Spleen (tissue), 11 donors: ENCODE measurements at regions not wholly inside any gene's neighbourhood (a gene's known extent, or its start where the extent isn't known, plus 50 kb on each side); places are given as distances from the start of the nearest gene placed in this dataset.
"Not testable (repeated sequence)": the region's sequence is repeated elsewhere in the genome, so short reads cannot be mapped to it uniquely, and the experiment has no call there.

Source experiments
- DNase-seq: peaks from one replicate; pipeline ENCODE4 v3.0.0-alpha.2; 2020
- H3K27ac ChIP-seq, 8 donors: fragments of 200-600 bp; sonication (generic) in 7 of 8; 1 replicate in 4 of 8; 2 replicates in 4 of 8; pipeline versions ENCODE4 v1.5.0 to v1.8.0; 2016 to 2021; ENCODE audit warnings: inconsistent platforms in 4 of 8, mild to moderate bottlenecking in 4 of 8, moderate library complexity in 1 of 8
- H3K27me3 ChIP-seq, 7 donors: fragments of 200-600 bp; sonication (generic) in 6 of 7; replicated peaks in 1 of 7; 1 replicate in 4 of 7; 2 replicates in 3 of 7; pipeline versions ENCODE4 v1.5.0 to v1.8.0; 2016 to 2021; ENCODE audit warnings: inconsistent platforms in 3 of 7, mild to moderate bottlenecking in 1 of 7
- H3K36me3 ChIP-seq, 6 donors: fragments of 200-600 bp; sonication (generic) in 5 of 6; 1 replicate in 4 of 6; 2 replicates in 2 of 6; pipeline versions ENCODE4 v1.5.0 to v1.8.0; 2016 to 2021; ENCODE audit warnings: inconsistent platforms in 2 of 6
- H3K4me1 ChIP-seq, 6 donors: fragments of 200-600 bp; sonication (generic) in 5 of 6; 1 replicate in 3 of 6; 2 replicates in 3 of 6; pipeline versions ENCODE4 v1.5.0 to v1.8.0; 2016 to 2021; ENCODE audit warnings: inconsistent platforms in 3 of 6
- H3K4me3 ChIP-seq, 8 donors: fragments of 200-600 bp; sonication (generic) in 7 of 8; 1 replicate in 4 of 8; 2 replicates in 4 of 8; pipeline versions ENCODE4 v1.5.0 to v1.8.0; 2016 to 2021; ENCODE audit warnings: inconsistent platforms in 4 of 8, mild to moderate bottlenecking in 4 of 8, moderate library complexity in 2 of 8
- H3K9me3 ChIP-seq, 8 donors: fragments of 200-600 bp; sonication (generic) in 7 of 8; 1 replicate in 4 of 8; 2 replicates in 4 of 8; pipeline versions ENCODE4 v1.5.0 to v1.8.0; 2016 to 2021; ENCODE audit warnings: inconsistent platforms in 4 of 8
- POLR2A ChIP-seq, 3 donors: fragments of 450-650 bp; IDR thresholded peaks; one replicate each; pipeline ENCODE4 v1.5.1; 2017; ENCODE audit warnings: antibody characterized with exemption in 3 of 3, mild to moderate bottlenecking in 1 of 3
- POLR2AphosphoS5 ChIP-seq, 3 donors: sonication (generic); formaldehyde crosslinking; IDR thresholded peaks; one replicate each; pipeline ENCODE4 v1.5.1; 2017; ENCODE audit warnings: antibody characterized with exemption in 3 of 3
- WGBS, 5 donors: extraction: QIAGEN DNeasy Blood & Tissue Kit in 3 of 5; methylation state at CpG; one replicate each; pipeline versions ENCODE4 v1.1.5 to v1.1.7; 2013 to 2018; 5-methylcytosine and 5-hydroxymethylcytosine counted together
- intact Hi-C: fragments of 100-400 bp; cut with DNase I; formaldehyde crosslinking; loops from one replicate; pipeline ENCODE4 v1.15.0; 2023; ENCODE audit warnings: low total_unique reads
- TF ChIP-seq, protein P1 (sequence below), 11 experiments: fragments of 200-600 bp in 7 of 11; fragments of 450-650 bp in 4 of 11; sonication (generic) in 4 of 11; IDR thresholded peaks in 8 of 11; conservative IDR thresholded peaks in 3 of 11; 1 replicate in 7 of 11; 2 replicates in 4 of 11; pipeline versions ENCODE4 v1.4.0 to v1.8.0; 2016 to 2021; ENCODE audit warnings: antibody characterized with exemption in 11 of 11, inconsistent platforms in 4 of 11, mild to moderate bottlenecking in 1 of 11
- donor health status: healthy with polysubstance abuse.
- donor health status: DM: no; HTN: no; CAD: no; lungs with moderate emphysema.
- donor health status: DM: no; HTN: no; CAD: no.
- donor health status: Bipolar disorder and iron deficiency.
- donor health status: healthy.
- donor health status: DM: no; HTN: no; CAD: no.
- donor health status: DM: yes; HTN: yes; CAD: no.

DNA sequence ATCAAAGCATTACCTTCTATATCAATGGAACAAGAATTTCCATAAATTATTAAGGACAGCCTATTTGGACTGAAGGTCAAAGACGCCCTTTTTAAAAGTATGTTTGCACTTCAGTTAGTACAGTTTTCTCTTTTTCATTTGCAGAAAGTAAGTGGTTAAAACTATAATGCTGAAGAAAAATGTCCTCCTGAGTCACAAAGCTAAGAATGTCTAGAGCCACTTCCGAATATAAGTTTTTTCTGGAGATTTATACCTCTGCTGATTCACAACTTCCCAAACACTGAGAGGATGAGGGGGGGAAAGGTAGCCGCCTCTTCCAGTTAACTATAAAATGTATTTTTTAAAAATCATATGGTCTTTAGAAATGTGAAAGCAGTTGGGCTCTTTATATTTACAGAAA, 84.9 kb downstream of the DUSP6 start:
- Histone ChIP-seq H3K27me3 (no peaks in the 10 kb centered on the region), H3K4me1 (peaks cover 0 to 25% (median 15%) of the 10 kb centered on the region in 6 donors), H3K36me3 (no peaks in the 10 kb centered on the region), H3K27ac (peak overlapping the region in 3 of 8 donors; percentile 5 to 54 (median 37)), H3K4me3 (no peak overlapping the region), H3K9me3 (peaks cover 0 to 5% (median 0%) of the 10 kb centered on the region in 8 donors)
- DNase-seq: no peak
- intact Hi-C loops: no loop called here
- TF ChIP-seq, protein P1, sequence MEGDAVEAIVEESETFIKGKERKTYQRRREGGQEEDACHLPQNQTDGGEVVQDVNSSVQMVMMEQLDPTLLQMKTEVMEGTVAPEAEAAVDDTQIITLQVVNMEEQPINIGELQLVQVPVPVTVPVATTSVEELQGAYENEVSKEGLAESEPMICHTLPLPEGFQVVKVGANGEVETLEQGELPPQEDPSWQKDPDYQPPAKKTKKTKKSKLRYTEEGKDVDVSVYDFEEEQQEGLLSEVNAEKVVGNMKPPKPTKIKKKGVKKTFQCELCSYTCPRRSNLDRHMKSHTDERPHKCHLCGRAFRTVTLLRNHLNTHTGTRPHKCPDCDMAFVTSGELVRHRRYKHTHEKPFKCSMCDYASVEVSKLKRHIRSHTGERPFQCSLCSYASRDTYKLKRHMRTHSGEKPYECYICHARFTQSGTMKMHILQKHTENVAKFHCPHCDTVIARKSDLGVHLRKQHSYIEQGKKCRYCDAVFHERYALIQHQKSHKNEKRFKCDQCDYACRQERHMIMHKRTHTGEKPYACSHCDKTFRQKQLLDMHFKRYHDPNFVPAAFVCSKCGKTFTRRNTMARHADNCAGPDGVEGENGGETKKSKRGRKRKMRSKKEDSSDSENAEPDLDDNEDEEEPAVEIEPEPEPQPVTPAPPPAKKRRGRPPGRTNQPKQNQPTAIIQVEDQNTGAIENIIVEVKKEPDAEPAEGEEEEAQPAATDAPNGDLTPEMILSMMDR (IDR thresholded peaks at IDR 0.05 in 8 of 11, conservative IDR thresholded peaks at IDR 0.05 in 3 of 11): no peak
- TF ChIP-seq POLR2A (IDR thresholded peaks at IDR 0.05): no peak
- TF ChIP-seq POLR2AphosphoS5 (IDR thresholded peaks at IDR 0.05): no peak
- 42 to 59% (median 52%) methylated on average over 3 of the region's 3 CpGs for WGBS, 5 donors

DNA sequence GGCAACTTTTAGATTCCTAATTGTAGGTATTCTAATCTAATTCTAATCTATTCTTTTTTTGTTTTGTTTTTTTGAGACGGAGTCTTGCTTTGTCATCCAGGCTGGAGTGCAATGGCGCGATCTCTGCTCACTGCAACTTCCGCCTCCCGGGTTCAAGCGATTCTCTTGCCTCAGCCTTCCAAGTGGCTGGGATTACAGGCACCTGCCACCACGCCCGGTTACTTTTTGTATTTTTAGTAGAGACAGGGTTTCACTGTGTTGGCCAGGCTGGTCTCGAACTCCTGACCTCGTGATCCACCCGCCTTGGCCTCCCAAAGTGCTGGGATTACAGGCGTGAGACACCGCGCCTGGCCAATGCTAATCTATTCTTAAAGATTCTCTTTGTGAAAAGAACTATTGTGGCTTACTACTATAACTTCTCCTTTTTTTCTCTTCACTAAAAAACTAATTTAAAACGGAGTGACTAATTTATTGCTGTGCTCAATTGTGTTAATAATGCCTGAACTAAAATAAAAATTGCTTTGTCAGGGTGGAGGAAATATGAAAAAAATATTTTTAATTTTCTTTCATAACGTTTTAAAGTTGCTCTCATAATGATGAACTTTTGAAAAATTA, 85.6 kb downstream of the DUSP6 start:
- H3K36me3 ChIP-seq, H3K4me3 ChIP-seq, intact Hi-C loops, H3K27me3 ChIP-seq, H3K9me3 ChIP-seq, DNase-seq: not testable (repeated sequence)
- peaks cover 0 to 25% (median 15%) of the 10 kb centered on the region in 6 donors for H3K4me1 ChIP-seq
- WGBS, 5 donors: 43 to 65% (median 56%) methylated on average over 16 of the region's 16 CpGs
- peak overlapping the region in 4 of 8 donors; percentile 18 to 54 (median 34) for H3K27ac ChIP-seq

DNA sequence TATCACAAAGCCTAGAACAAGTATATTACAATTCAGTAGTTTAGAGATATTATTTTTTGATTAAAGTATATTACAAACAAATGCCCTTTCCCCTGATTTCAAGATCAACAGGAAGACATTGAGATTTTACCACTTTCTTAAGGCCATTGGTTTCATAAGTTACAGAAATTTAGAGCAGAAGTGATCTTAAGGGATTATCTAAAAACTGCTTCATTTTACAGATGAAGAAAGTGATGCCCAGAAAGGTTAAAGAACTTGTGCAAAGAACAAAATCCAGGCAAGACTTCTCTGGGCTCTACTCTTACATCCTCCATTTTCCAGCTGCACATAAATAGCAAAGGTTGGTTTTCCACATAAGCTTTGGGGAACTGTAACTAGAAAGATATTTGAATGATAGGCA, 87.5 kb downstream of the DUSP6 start:
- intact Hi-C loops: no loop called here
- DNase-seq: no peak
- H3K4me1 ChIP-seq: peaks cover 0 to 25% (median 15%) of the 10 kb centered on the region in 6 donors
- H3K27ac ChIP-seq: peak overlapping the region in 1 of 8 donors; percentile 21
- H3K4me3 ChIP-seq: no peak overlapping the region
- H3K9me3 ChIP-seq: no peaks in the 10 kb centered on the region
- H3K36me3 ChIP-seq: no peaks in the 10 kb centered on the region
- no peaks in the 10 kb centered on the region for H3K27me3 ChIP-seq
- TF ChIP-seq POLR2A (IDR thresholded peaks at IDR 0.05) (no peak), POLR2AphosphoS5 (IDR thresholded peaks at IDR 0.05) (no peak)
- TF ChIP-seq, protein P1 (IDR thresholded peaks at IDR 0.05 in 8 of 11, conservative IDR thresholded peaks at IDR 0.05 in 3 of 11): no peak

DNA sequence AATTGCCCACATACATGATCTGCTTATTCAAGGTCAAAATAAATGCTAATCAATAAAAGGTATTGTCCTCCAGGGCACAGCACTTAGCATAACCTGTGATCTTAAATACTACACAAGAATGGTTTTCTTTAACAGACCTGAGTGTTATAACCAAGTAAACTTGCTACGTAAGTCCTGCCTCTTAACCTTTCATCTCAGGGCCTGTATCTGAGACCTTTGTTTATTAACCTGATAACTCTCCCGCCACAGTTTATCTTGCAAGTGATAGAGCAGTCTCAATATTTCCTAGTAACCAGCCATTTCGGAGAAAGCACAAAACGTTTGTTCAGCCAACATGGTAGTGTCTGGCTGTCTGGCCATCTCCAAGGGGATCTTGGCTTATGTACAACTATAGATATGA, 88.4 kb downstream of the DUSP6 start:
- no peak for DNase-seq
- H3K27me3 ChIP-seq: no peaks in the 10 kb centered on the region
- H3K9me3 ChIP-seq: no peaks in the 10 kb centered on the region
- 81 to 93% (median 90%) methylated on average over 4 of the region's 4 CpGs for WGBS, 5 donors
- H3K4me3 ChIP-seq: no peak overlapping the region
- intact Hi-C loops: no loop called here
- H3K4me1 ChIP-seq: peaks cover 0 to 25% (median 15%) of the 10 kb centered on the region in 6 donors
- TF ChIP-seq, protein P1 (IDR thresholded peaks at IDR 0.05 in 8 of 11, conservative IDR thresholded peaks at IDR 0.05 in 3 of 11): no peak
- TF ChIP-seq POLR2A (IDR thresholded peaks at IDR 0.05): no peak
- TF ChIP-seq POLR2AphosphoS5 (IDR thresholded peaks at IDR 0.05): no peak
- no peaks in the 10 kb centered on the region for H3K36me3 ChIP-seq
- H3K27ac ChIP-seq: no peak overlapping the region
